ENCODE measurements at regions not wholly inside any gene's neighbourhood (a gene's known extent, or its start where the extent isn't known, plus 50 kb on each side); places are given as distances from the start of the nearest gene placed in this dataset.

DNA sequence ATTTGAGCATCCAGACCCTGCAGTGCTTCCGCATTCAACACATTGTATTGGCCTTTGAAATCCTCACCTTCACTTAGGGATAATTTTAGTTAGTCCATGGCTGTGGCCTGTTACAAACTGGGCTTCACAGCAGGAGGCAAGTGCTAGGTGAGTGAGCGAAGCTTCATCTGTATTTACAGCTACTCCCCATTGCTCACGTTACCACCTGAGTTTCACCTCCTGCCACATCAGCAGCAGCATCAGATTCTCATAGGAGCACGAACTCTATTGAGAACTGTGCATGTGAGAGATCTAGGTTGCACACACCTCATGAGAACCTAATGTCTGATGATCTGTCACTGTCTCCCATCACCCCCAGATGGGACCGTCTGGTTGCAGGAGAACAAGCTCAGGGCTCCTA lies 222.1 kb upstream of the NR2F2 start:
- Histone ChIP-seq H2AFZ (ENCODE audit: low read length) (no peak overlapping the region), H3K27ac (ENCODE audit: insufficient read depth, low read length) (no peak overlapping the region), H3K4me3 (replicated peaks in 1 of 4; ENCODE audit: control extremely low read depth in 1 of 4, insufficient read depth in 1 of 4, low read depth in 3 of 4, low read length in 4 of 4) (no peak overlapping the region), H3K4me1 (ENCODE audit: control insufficient read depth, extremely low read depth, insufficient read depth, low read length) (no peaks in the 10 kb centered on the region), H3K4me2 (ENCODE audit: extremely low read depth, insufficient read depth, low read length) (no peak overlapping the region), H4K20me1 (ENCODE audit: control insufficient read depth, extremely low read depth, insufficient read depth, low read length) (no peaks in the 10 kb centered on the region), H3K79me2 (ENCODE audit: control insufficient read depth, insufficient read depth, low read length) (no peaks in the 10 kb centered on the region), H3K9ac (ENCODE audit: insufficient read depth, low read length) (no peak overlapping the region), H3K27me3 (ENCODE audit: control insufficient read depth, insufficient read depth, low read length) (no peaks in the 10 kb centered on the region), H3K9me3 (ENCODE audit: control insufficient read depth, insufficient read depth, low read depth, low read length) (no peaks in the 10 kb centered on the region), H3K36me3 (ENCODE audit: control insufficient read depth, insufficient read depth, low read length) (no peaks in the 10 kb centered on the region)
- TF ChIP-seq, protein P1, sequence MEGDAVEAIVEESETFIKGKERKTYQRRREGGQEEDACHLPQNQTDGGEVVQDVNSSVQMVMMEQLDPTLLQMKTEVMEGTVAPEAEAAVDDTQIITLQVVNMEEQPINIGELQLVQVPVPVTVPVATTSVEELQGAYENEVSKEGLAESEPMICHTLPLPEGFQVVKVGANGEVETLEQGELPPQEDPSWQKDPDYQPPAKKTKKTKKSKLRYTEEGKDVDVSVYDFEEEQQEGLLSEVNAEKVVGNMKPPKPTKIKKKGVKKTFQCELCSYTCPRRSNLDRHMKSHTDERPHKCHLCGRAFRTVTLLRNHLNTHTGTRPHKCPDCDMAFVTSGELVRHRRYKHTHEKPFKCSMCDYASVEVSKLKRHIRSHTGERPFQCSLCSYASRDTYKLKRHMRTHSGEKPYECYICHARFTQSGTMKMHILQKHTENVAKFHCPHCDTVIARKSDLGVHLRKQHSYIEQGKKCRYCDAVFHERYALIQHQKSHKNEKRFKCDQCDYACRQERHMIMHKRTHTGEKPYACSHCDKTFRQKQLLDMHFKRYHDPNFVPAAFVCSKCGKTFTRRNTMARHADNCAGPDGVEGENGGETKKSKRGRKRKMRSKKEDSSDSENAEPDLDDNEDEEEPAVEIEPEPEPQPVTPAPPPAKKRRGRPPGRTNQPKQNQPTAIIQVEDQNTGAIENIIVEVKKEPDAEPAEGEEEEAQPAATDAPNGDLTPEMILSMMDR (conservative IDR thresholded peaks at IDR 0.05 in 1 of 2, IDR thresholded peaks at IDR 0.05 in 1 of 2; ENCODE audit: low read depth in 1 of 2, low read length in 2 of 2) = no peak
- TF ChIP-seq EZH2 (IDR thresholded peaks at IDR 0.05; ENCODE audit: low read length, missing control alignments) = no peak
- no peak for DNase-seq (ENCODE audit: low read depth in 2 of 2)

GRCh38 chr15:96109820-96110219 lies 220.7 kb upstream of the NR2F2 start:
- Histone ChIP-seq H3K9me3 (ENCODE audit: control insufficient read depth, insufficient read depth, low read depth, low read length) (no peaks in the 10 kb centered on the region), H3K36me3 (ENCODE audit: control insufficient read depth, insufficient read depth, low read length) (no peaks in the 10 kb centered on the region), H3K4me2 (ENCODE audit: extremely low read depth, insufficient read depth, low read length) (no peak overlapping the region), H3K9ac (ENCODE audit: insufficient read depth, low read length) (no peak overlapping the region), H3K27me3 (ENCODE audit: control insufficient read depth, insufficient read depth, low read length) (no peaks in the 10 kb centered on the region), H2AFZ (ENCODE audit: low read length) (no peak overlapping the region), H3K27ac (ENCODE audit: insufficient read depth, low read length) (no peak overlapping the region), H3K79me2 (ENCODE audit: control insufficient read depth, insufficient read depth, low read length) (no peaks in the 10 kb centered on the region), H3K4me3 (replicated peaks in 1 of 4; ENCODE audit: control extremely low read depth in 1 of 4, insufficient read depth in 1 of 4, low read depth in 3 of 4, low read length in 4 of 4) (no peak overlapping the region), H3K4me1 (ENCODE audit: control insufficient read depth, extremely low read depth, insufficient read depth, low read length) (no peaks in the 10 kb centered on the region), H4K20me1 (ENCODE audit: control insufficient read depth, extremely low read depth, insufficient read depth, low read length) (no peaks in the 10 kb centered on the region)
- DNase-seq (ENCODE audit: low read depth in 2 of 2) = no peak
- TF ChIP-seq EZH2 (IDR thresholded peaks at IDR 0.05; ENCODE audit: low read length, missing control alignments) = no peak

DNA sequence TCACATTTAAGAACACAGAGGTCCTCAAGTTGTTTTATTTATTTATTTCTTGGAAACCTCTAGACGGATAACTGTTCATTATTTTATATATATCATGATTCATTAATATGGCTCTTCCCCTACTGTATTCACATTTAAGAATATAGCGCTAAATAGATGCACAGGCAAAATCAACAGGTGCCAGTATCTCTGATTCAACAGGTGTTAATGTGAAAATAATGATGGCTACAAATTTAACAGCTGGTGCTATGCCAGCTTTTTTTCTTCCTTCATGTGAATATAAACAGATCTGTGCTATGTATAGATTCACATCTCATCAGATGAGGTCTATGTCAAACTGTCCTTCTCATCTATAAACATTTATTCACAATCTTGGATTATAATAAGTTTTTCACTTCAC lies 218.5 kb upstream of the NR2F2 start:
- Histone ChIP-seq H3K4me1 (ENCODE audit: control insufficient read depth, extremely low read depth, insufficient read depth, low read length) (no peaks in the 10 kb centered on the region), H3K27me3 (ENCODE audit: control insufficient read depth, insufficient read depth, low read length) (no peaks in the 10 kb centered on the region), H3K27ac (ENCODE audit: insufficient read depth, low read length) (no peak overlapping the region), H3K4me2 (ENCODE audit: extremely low read depth, insufficient read depth, low read length) (no peak overlapping the region), H3K9me3 (ENCODE audit: control insufficient read depth, insufficient read depth, low read depth, low read length) (no peaks in the 10 kb centered on the region), H4K20me1 (ENCODE audit: control insufficient read depth, extremely low read depth, insufficient read depth, low read length) (no peaks in the 10 kb centered on the region), H3K79me2 (ENCODE audit: control insufficient read depth, insufficient read depth, low read length) (no peaks in the 10 kb centered on the region), H3K4me3 (replicated peaks in 1 of 4; ENCODE audit: control extremely low read depth in 1 of 4, insufficient read depth in 1 of 4, low read depth in 3 of 4, low read length in 4 of 4) (no peak overlapping the region), H3K36me3 (ENCODE audit: control insufficient read depth, insufficient read depth, low read length) (no peaks in the 10 kb centered on the region), H3K9ac (ENCODE audit: insufficient read depth, low read length) (no peak overlapping the region), H2AFZ (ENCODE audit: low read length) (no peak overlapping the region)
- DNase-seq (ENCODE audit: low read depth in 2 of 2) = no peak
- TF ChIP-seq EZH2 (IDR thresholded peaks at IDR 0.05; ENCODE audit: low read length, missing control alignments) = no peak
- TF ChIP-seq, protein P1 (conservative IDR thresholded peaks at IDR 0.05 in 1 of 2, IDR thresholded peaks at IDR 0.05 in 1 of 2; ENCODE audit: low read depth in 1 of 2, low read length in 2 of 2) = no peak

Data from fibroblast of lung (primary cell).